Activated CD4-positive, alpha-beta T cell treated with anti-CD3 and anti-CD28 coated beads for 36 hours (primary cell): ENCODE measurements at regions not wholly inside any gene's neighbourhood (a gene's known extent, or its start where the extent isn't known, plus 50 kb on each side); places are given as distances from the start of the nearest gene placed in this dataset.
"Not testable (repeated sequence)": the region's sequence is repeated elsewhere in the genome, so short reads cannot be mapped to it uniquely, and the experiment has no call there.

Experiments used
- ATAC-seq: fragments of 200-7000 bp; cut with Tn5 transposase; one replicate; pipeline ENCODE4 v1.10.0; 2021; ENCODE audit warnings: mild to moderate bottlenecking, moderate library complexity
- CTCF ChIA-PET: fragments of 350-600 bp; sonication (Branson Sonifier 250); formaldehyde crosslinking; loops from one replicate; lab custom pipeline; 2021; ENCODE audit warnings: antibody characterized with exemption; lab: Charles Lee
- POLR2A ChIA-PET: fragments of 350-600 bp; sonication (Branson Sonifier 250); formaldehyde crosslinking; loops from one replicate; lab custom pipeline; 2021; ENCODE audit warnings: antibody characterized with exemption, inconsistent platforms; lab: Charles Lee
- DNase-seq: peaks from one replicate; pipeline ENCODE4 v3.0.0-alpha.2; 2020
- H3K27ac Mint-ChIP-seq: one replicate; pipeline ENCODE4 v1.8.0; 2021; ENCODE audit warnings: mixed read lengths
- H3K27me3 Mint-ChIP-seq: one replicate; pipeline ENCODE4 v1.8.0; 2021; ENCODE audit warnings: mixed read lengths
- H3K36me3 Mint-ChIP-seq: one replicate; pipeline ENCODE4 v1.8.0; 2021; ENCODE audit warnings: low read depth, mixed read lengths
- H3K4me1 Mint-ChIP-seq: one replicate; pipeline ENCODE4 v1.8.0; 2021; ENCODE audit warnings: mixed read lengths
- H3K4me3 Mint-ChIP-seq: one replicate; pipeline ENCODE4 v1.8.0; 2021; ENCODE audit warnings: mild to moderate bottlenecking, moderate library complexity, mixed read lengths
- H3K9me3 Mint-ChIP-seq: one replicate; pipeline ENCODE4 v1.8.0; 2021; ENCODE audit warnings: low read depth, mixed read lengths
- intact Hi-C, 2 experiments: fragments of 100-400 bp; cut with DNase I in 1 of 2; cut with micrococcal nuclease in 1 of 2; formaldehyde crosslinking; loops; one replicate each; pipeline versions ENCODE4 v1.14.2 to v1.15.1; 2022 to 2024; cut with DNase I, micrococcal nuclease

DNA sequence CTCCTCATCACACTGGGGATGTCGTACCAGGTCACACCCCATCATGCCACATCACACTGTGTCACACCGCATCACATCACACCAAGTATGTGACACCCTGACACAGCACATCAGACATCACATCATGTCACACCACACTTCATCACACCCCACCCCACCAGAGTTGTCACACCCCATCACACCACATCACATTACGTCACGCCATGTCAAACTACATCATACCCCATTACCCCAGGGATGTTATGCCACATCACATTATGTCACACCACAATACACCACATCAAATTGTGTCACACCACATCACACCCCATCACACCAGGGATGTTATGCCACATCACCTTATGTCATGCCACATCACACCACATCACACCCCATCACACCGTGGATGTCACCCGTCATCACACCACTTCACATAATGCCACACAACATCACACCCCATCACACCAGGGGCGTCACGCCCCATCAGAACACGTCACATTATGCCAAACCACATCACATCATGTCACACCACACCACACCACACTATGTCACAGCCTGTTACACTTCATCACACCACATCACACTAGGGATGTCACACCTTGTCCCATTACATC is 133.6 kb downstream of the TMEM121 start:
- no peak for ATAC-seq
- no peaks in the 10 kb centered on the region for H3K4me1 Mint-ChIP-seq
- H3K4me3 Mint-ChIP-seq, result no peak overlapping the region
- H3K9me3 Mint-ChIP-seq, result peaks cover 35% of the 10 kb centered on the region
- intact Hi-C loops, result no loop called here
- no peaks in the 10 kb centered on the region for H3K36me3 Mint-ChIP-seq
- POLR2A ChIA-PET, result no interaction called here
- peak; percentile 6 for DNase-seq
- H3K27ac Mint-ChIP-seq, result no peak overlapping the region
- peaks cover 14% of the 10 kb centered on the region for H3K27me3 Mint-ChIP-seq
- CTCF ChIA-PET, result no interaction called here

- ATAC-seq (no peak), DNase-seq (peak; percentile 3)
- CTCF ChIA-PET, result no interaction called here
- Mint-ChIP-seq H3K4me1 (no peaks in the 10 kb centered on the region), H3K9me3 (peaks cover 35% of the 10 kb centered on the region), H3K27ac (no peak overlapping the region), H3K36me3 (no peaks in the 10 kb centered on the region), H3K4me3 (no peak overlapping the region), H3K27me3 (peaks cover 14% of the 10 kb centered on the region)
- intact Hi-C loops, result no loop called here
- POLR2A ChIA-PET, result no interaction called here
These were observed 134.6 kb downstream of the TMEM121 start for GRCh38 chr14:105660816-105661531.

- DNase-seq, intact Hi-C loops, CTCF ChIA-PET, H3K4me1 Mint-ChIP-seq, H3K27ac Mint-ChIP-seq, H3K4me3 Mint-ChIP-seq, ATAC-seq, H3K36me3 Mint-ChIP-seq, POLR2A ChIA-PET: not testable (repeated sequence)
- H3K27me3 Mint-ChIP-seq, result peaks cover 14% of the 10 kb centered on the region
- H3K9me3 Mint-ChIP-seq, result peaks cover 35% of the 10 kb centered on the region
These were observed 135.7 kb downstream of the TMEM121 start for GRCh38 chr14:105662043-105662442.

DNA sequence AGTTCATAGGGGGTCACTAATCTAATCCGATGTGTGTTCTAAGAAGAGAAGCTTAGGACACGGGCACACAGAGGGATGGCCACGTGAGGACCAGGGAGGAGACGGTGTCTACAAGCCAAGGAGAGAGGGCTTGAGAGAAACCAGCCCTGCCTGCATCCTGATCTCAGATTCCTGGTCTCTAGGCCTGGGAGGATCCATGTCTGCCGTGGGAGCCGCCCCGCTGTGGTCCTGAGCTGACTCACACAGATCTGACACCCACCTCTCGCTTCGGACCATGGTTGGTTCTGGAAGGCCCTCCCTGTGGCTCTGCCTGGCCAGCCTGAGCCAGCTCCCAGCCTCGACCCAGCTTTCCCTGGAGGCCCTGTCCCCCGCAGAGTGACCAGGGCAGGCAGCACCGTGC is 136.2 kb downstream of the TMEM121 start:
- H3K27ac Mint-ChIP-seq, POLR2A ChIA-PET, H3K4me3 Mint-ChIP-seq, CTCF ChIA-PET, ATAC-seq, DNase-seq, intact Hi-C loops, H3K4me1 Mint-ChIP-seq, H3K36me3 Mint-ChIP-seq: not testable (repeated sequence)
- Mint-ChIP-seq H3K9me3 (peaks cover 32% of the 10 kb centered on the region), H3K27me3 (peaks cover 14% of the 10 kb centered on the region)

GRCh38 chr14:105663323-105663722 is 136.9 kb downstream of the TMEM121 start:
- H3K4me3 Mint-ChIP-seq, H3K4me1 Mint-ChIP-seq, DNase-seq, ATAC-seq, H3K27ac Mint-ChIP-seq, CTCF ChIA-PET, POLR2A ChIA-PET, intact Hi-C loops, H3K36me3 Mint-ChIP-seq: not testable (repeated sequence)
- peaks cover 14% of the 10 kb centered on the region for H3K27me3 Mint-ChIP-seq
- H3K9me3 Mint-ChIP-seq, result peaks cover 26% of the 10 kb centered on the region

GRCh38 chr14:105663818-105664596 is 137.6 kb downstream of the TMEM121 start:
- CTCF ChIA-PET, result not testable (repeated sequence)

GRCh38 chr14:105664691-105665090 is 138.3 kb downstream of the TMEM121 start:
- no peak for DNase-seq
- Mint-ChIP-seq H3K27ac (no peak overlapping the region), H3K4me3 (no peak overlapping the region), H3K36me3 (no peaks in the 10 kb centered on the region), H3K4me1 (no peaks in the 10 kb centered on the region), H3K9me3 (peaks cover 14% of the 10 kb centered on the region), H3K27me3 (peaks cover 14% of the 10 kb centered on the region)
- ChIA-PET CTCF (no interaction called here), POLR2A (no interaction called here)
- intact Hi-C loops, result no loop called here
- ATAC-seq, result no peak

More at GRCh38 chr14:105663818-105664596, 137.6 kb downstream of the TMEM121 start:
- H3K36me3 Mint-ChIP-seq, intact Hi-C loops, POLR2A ChIA-PET, H3K4me3 Mint-ChIP-seq, ATAC-seq, H3K27ac Mint-ChIP-seq, H3K4me1 Mint-ChIP-seq: not testable (repeated sequence)
- H3K9me3 Mint-ChIP-seq, result peaks cover 20% of the 10 kb centered on the region
- DNase-seq, result peak; percentile 3
- peaks cover 14% of the 10 kb centered on the region for H3K27me3 Mint-ChIP-seq

GRCh38 chr14:105665247-105665950 is 139.0 kb downstream of the TMEM121 start:
- no peak overlapping the region for H3K4me3 Mint-ChIP-seq
- peak; percentile 3 for DNase-seq
- H3K36me3 Mint-ChIP-seq, result no peaks in the 10 kb centered on the region
- ChIA-PET CTCF (no interaction called here), POLR2A (no interaction called here)
- intact Hi-C loops, result no loop called here
- peaks cover 6% of the 10 kb centered on the region for H3K9me3 Mint-ChIP-seq
- no peaks in the 10 kb centered on the region for H3K4me1 Mint-ChIP-seq
- ATAC-seq, result no peak
- H3K27ac Mint-ChIP-seq, result no peak overlapping the region
- H3K27me3 Mint-ChIP-seq, result peaks cover 7% of the 10 kb centered on the region

DNA sequence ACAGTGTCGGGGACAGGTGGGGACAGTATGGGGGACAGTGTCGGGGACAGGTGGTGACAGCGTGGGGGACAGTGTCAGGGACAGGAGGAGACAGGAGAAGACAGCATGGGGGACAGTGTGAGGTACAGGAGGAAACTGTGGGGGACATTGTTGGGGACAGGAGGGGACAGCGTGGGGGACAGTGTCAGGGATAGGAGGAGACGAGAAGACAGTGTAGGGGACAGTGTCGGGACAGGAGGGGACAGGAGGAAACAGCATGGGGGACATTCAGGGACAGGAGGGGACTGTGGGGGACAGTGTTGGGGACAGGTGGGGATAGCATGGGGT is 139.5 kb downstream of the TMEM121 start:
- H3K36me3 Mint-ChIP-seq, result no peaks in the 10 kb centered on the region
- no peak overlapping the region for H3K27ac Mint-ChIP-seq
- peaks cover 1% of the 10 kb centered on the region for H3K27me3 Mint-ChIP-seq
- ChIA-PET POLR2A (no interaction called here), CTCF (no interaction called here)
- H3K4me1 Mint-ChIP-seq, result no peaks in the 10 kb centered on the region
- intact Hi-C loops, result no loop called here
- DNase-seq, result no peak
- no peak overlapping the region for H3K4me3 Mint-ChIP-seq
- H3K9me3 Mint-ChIP-seq, result peaks cover 1% of the 10 kb centered on the region
- ATAC-seq, result no peak

DNA sequence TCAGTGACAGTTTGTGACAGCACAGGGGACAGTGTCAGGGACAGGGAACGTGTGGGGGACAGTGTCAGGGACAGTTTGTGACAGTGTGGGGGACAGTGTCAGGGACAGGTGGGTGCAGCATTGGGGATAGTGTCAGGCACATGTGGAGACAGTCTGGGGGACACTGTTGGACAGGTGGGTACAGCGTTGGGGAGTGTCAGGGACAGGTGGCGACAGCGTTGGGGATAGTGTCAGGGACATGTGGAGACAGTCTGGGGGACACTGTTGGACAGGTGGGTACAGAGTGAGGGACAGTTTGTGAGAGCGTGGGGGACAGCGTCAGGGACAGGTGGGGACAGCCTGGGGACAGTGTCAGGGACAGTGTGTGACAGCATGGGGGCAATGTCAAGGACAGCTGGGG is 140.0 kb downstream of the TMEM121 start:
- ATAC-seq, result no peak
- no peaks in the 10 kb centered on the region for H3K9me3 Mint-ChIP-seq
- no peaks in the 10 kb centered on the region for H3K27me3 Mint-ChIP-seq
- no peaks in the 10 kb centered on the region for H3K4me1 Mint-ChIP-seq
- ChIA-PET POLR2A (no interaction called here), CTCF (no interaction called here)
- no peak overlapping the region for H3K4me3 Mint-ChIP-seq
- DNase-seq, result peak; percentile 3
- no peaks in the 10 kb centered on the region for H3K36me3 Mint-ChIP-seq
- H3K27ac Mint-ChIP-seq, result no peak overlapping the region
- intact Hi-C loops, result no loop called here

DNA sequence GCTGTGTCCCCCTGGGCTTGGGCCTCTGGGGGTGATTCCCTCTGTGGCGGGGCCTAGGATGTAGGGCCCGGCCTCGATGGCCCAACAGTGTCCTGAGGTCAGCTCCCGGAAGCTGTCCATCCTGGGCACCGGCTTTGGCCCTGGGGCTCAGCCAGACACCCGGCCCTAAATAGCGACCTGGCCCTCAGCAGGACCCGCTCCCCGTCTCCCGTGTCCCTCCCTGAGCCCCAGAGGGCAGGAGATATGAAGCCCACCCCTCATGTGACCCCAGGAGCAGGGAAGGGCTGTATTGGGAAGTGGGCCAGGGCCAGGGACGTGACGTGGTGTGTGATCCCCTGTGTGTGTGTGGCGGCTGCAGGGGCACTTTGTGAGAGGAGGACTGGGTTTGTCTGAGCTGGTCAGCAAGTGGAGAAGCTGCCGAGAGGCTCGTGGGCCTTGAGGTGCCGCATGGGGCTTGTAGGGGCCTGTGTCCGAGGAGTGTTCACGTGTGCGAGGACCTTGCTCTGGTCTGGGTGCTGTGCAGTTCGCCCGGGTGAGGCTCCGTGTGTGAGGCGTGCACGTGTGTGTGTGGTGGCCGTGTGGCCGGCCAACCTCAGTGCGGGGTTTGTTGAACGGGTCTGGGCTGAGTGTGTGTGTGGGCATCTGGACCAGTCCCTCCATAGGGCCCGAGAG is 140.7 kb downstream of the TMEM121 start:
- POLR2A ChIA-PET, DNase-seq, intact Hi-C loops, H3K9me3 Mint-ChIP-seq, CTCF ChIA-PET, H3K27me3 Mint-ChIP-seq, H3K4me1 Mint-ChIP-seq, ATAC-seq, H3K4me3 Mint-ChIP-seq, H3K36me3 Mint-ChIP-seq, H3K27ac Mint-ChIP-seq: not testable (repeated sequence)
